Mammary epithelial cell (primary cell): ENCODE measurements at regions not wholly inside any gene's neighbourhood (a gene's known extent, or its start where the extent isn't known, plus 50 kb on each side); places are given as distances from the start of the nearest gene placed in this dataset.

Source experiments
- CTCF ChIP-seq, 2 donors: IDR thresholded peaks in 1 of 2; conservative IDR thresholded peaks in 1 of 2; 2 replicates each; pipeline ENCODE4 v1.5.1; 2011 to 2012; ENCODE audit warnings: inconsistent platforms in 2 of 2, low read length in 2 of 2, mild to moderate bottlenecking in 2 of 2, control low read depth in 1 of 2, low read depth in 1 of 2; ENCODE audit not compliant: insufficient read depth in 1 of 2; ENCODE audit errors: extremely low read depth in 1 of 2
- EZH2 ChIP-seq: IDR thresholded peaks from 2 replicates; pipeline ENCODE4 v1.6.1; 2012; ENCODE audit warnings: low read length, inconsistent platforms, borderline replicate concordance

GRCh38 chrX:3522101-3522650, 175.7 kb upstream of the MXRA5 start:
- TF ChIP-seq CTCF (conservative IDR thresholded peaks at IDR 0.05 in 1 of 2, IDR thresholded peaks at IDR 0.05 in 1 of 2; ENCODE audit: extremely low read depth in 1 of 2, insufficient read depth in 1 of 2, low read depth in 1 of 2, low read length in 2 of 2) (no peak), EZH2 (no peak)
